Activated T-cell treated with anti-CD3 and anti-CD28 coated beads, Interleukin-2, amount 50 U/mL, for 48 hours (primary cell): ENCODE measurements at regions not wholly inside any gene's neighbourhood (a gene's known extent, or its start where the extent isn't known, plus 50 kb on each side); places are given as distances from the start of the nearest gene placed in this dataset.
"Not testable (repeated sequence)": the region's sequence is repeated elsewhere in the genome, so short reads cannot be mapped to it uniquely, and the experiment has no call there.

Source experiments
- DNase-seq, 2 experiments: peaks; one replicate each; pipeline ENCODE4 v3.0.0-alpha.2; 2020

GRCh38 chrX:65451663-65452062 lies 82.9 kb downstream of the LAS1L start:
- DNase-seq: no peak

DNA sequence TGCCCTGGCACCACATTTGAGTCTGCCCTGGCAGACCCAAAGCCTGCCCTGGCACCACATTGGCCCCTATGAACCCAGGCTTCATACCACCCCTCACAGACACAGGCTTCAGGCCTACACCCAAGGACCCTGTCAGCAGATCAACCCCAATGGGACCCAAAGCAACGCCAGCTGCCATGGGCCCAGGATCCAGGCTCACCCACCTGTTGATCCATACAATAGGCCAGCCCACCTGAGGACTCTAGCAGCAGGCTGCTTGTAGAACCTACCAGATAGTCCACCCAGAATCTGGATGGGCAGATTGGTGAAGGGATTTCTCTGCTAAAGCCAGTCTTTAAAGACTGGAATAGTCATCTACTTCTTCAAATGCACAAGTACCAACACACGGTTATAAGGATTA lies 114.4 kb downstream of the LAS1L start:
- DNase-seq: no peak

DNA sequence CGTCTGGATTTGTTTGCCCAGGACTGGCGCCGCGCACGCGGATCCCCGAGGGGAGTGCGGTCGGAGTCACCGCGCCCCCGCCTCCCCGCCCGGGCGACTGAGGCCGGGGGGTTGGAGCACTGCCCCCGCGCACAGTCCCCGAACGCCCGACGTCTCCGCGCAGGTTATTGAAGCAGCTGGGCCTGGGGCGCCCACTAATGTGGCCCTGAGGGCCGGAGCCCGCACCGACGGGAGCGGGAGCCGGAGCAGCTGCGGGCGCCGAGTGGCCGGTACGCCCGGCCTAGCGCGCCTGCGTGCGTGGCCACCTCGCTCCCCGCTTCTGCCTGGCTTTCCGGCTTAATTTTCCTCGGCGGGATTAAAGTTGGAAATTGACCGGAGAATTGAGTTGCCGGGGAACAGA lies 126.9 kb downstream of the LAS1L start:
- DNase-seq: not testable (repeated sequence)

DNA sequence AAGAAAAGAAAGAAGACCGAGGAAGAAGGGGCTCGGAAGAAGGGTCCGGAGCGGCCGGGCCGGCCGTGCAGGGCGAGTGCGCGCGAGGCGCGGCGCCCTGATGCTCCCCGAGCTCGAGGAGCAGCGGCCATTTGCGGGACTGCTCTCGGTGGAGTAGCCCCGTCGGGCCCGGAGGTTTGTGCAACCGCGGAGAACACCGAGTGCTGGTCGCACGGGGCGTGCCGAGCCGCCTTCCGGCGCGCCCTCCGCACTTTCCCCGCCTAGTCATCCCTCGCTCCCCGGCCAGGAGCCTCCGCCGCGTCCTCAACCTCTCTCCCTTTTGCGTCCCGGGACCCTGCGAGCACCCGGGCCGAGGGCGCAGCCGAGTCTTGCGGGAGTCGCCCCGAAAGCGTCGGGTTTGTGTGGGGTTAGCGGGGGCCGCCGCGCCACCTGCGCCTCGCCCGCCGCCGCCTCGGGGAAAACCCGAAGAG lies 127.4 kb downstream of the LAS1L start:
- DNase-seq: peak in 1 of 2 experiments; percentile 17

DNA sequence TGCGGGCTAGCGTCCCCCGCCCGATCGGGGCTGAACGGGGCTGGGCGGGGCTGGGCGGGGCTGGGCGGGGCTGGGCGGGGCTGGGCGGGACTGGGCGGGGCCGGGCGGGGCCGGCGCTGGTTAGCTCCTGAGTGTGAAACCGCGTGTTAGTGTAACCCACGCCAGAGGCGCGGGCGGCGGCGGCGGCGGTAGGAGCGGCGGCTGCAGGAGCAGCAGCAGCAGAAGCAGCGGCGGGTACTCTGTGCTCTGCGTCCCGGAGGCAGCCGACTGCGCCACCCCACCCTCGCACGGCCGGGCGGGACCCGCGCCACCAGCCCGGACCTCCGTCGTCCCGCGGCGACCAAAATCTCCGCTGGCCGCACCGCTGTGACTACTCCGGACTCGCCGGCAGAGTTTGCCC lies 128.1 kb downstream of the LAS1L start:
- DNase-seq: peak; percentile 26 to 45

DNA sequence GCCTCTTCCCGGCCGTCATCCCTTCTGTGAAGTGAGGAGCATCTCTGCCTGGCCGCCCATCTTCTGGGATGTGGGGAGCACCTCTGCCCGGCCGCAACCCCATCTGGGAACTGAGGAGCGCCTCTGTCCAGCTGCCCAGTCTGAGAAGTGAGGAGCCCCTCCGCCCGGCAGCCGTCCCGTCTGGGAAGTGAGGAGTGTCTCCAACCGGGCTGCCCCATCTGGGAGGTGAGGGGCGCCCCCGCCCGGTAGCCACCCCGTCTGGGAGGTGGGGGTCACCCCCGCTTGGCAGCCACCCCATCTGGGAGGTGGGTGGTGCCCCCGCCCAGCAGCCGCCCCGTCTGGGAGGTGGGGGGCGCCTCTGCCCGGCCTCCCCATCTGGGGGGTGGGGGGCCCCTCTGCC lies 142.3 kb downstream of the LAS1L start:
- DNase-seq: no peak

- DNase-seq: not testable (repeated sequence)
These were observed 145.5 kb downstream of the LAS1L start for GRCh38 chrX:65389120-65389519.
